GM10248 (cell line): ENCODE measurements at regions not wholly inside any gene's neighbourhood (a gene's known extent, or its start where the extent isn't known, plus 50 kb on each side); places are given as distances from the start of the nearest gene placed in this dataset.

Experiments
- CTCF ChIA-PET: fragments of 300-600 bp; sonication (Branson Sonifier 250); formaldehyde crosslinking; extraction: SDS; loops from one replicate; lab custom pipeline; 2021; ENCODE audit warnings: antibody characterized with exemption; lab: Yijun Ruan, JAX
- POLR2A ChIA-PET: fragments of 350-650 bp; sonication (Branson Sonifier 250); formaldehyde crosslinking; extraction: SDS; loops from one replicate; lab custom pipeline; 2020; ENCODE audit warnings: antibody characterized with exemption; lab: Yijun Ruan, JAX
- DNase-seq: peaks from one replicate; pipeline ENCODE4 v3.0.0; 2012; ENCODE audit errors: extremely low spot score
- CTCF ChIP-seq: IDR thresholded peaks from 2 replicates; pipeline ENCODE4 v1.5.1; 2012; ENCODE audit warnings: mild to moderate bottlenecking, low read depth; ENCODE audit errors: extremely low read depth, missing control alignments, control extremely low read depth

- CTCF ChIA-PET, result no interaction called here
- POLR2A ChIA-PET, result no interaction called here
- no peak for TF ChIP-seq CTCF
- no peak for DNase-seq
Measured at GRCh38 chr18:39935598-39935997, 2019.4 kb upstream of the PIK3C3 start.

DNA sequence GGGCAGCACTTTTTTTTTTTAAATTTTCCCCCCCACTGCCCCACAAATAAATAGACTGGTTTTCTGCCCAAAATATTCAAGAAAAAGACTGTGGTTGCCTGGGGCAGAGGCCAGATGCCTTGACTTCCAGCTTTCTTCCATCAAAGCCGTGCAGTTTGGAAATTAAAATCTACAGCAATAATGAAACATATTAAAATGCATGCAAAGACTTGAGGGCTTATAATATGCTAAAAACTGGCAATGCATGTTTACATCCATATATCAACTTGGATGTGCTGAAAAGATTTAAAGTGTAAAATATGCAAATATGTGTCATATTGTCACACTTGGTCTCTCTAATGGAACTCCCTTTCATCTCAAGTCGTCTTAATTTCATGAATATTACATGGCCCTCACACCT, 2036.2 kb upstream of the PIK3C3 start:
- no peak for DNase-seq
- TF ChIP-seq CTCF, result no peak
- ChIA-PET POLR2A (no interaction called here), CTCF (interaction anchor here (1.0 kb wide), 1 partner anchor 10 kb away, joined by 3 read pairs; no protein-coding TSS in a partner anchor)

DNA sequence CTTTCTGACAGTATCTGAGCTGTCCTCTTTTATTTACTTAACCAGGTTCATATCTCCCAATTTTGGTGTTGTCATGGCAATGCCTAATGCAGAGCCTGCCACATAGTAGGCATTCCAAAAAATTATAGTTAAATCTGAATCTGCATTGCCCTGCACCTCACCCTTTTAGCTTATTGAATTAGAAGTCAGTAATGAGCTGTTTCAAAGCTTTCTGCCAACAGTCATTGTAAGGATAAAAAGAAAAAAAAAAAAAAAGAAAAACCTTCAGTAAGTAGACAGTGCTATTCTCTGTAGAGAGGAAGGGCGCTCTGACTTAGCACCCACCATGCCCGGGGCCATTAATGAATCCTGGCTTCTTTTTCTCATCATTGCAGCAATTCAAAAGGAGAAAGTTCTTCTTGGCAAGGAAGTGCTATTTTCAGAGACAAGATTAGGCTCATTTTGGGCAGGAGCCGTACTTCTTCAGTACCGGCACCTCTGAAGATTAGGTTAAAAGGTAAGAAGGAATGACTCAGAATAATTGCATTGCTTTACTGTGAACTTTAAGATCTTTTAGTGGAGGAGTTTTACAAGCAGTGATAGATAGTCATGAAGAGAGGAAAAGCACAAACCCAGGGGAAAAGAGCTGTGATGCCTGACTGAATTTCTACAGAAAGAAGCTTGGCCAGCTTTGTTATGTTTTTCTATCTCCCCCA, 2041.2 kb upstream of the PIK3C3 start:
- DNase-seq, result no peak
- ChIA-PET POLR2A (no interaction called here), CTCF (no interaction called here)
- no peak for TF ChIP-seq CTCF

GRCh38 chr18:39911716-39912115, 2043.3 kb upstream of the PIK3C3 start:
- no peak for TF ChIP-seq CTCF
- no peak for DNase-seq
- POLR2A ChIA-PET, result no interaction called here
- CTCF ChIA-PET, result interaction anchor here (1.4 kb wide), 1 partner anchor 12 kb away, joined by 3 read pairs; no protein-coding TSS in a partner anchor

- POLR2A ChIA-PET, result no interaction called here
- CTCF ChIA-PET, result interaction anchor here (0.8 to 1.5 kb wide), 2 partner anchors 9 to 17 kb away, joined by 3 read pairs; no protein-coding TSS in a partner anchor
Measured at GRCh38 chr18:39909706-39910105, 2045.3 kb upstream of the PIK3C3 start.

GRCh38 chr18:39886136-39886535, 2068.9 kb upstream of the PIK3C3 start:
- TF ChIP-seq CTCF, result no peak
- ChIA-PET CTCF (interaction anchor here (0.9 to 1.3 kb wide), 3 partner anchors 10 to 18 kb away, joined by 3 read pairs; no protein-coding TSS in a partner anchor), POLR2A (no interaction called here)
- no peak for DNase-seq

More at GRCh38 chr18:39909706-39910105, 2045.3 kb upstream of the PIK3C3 start:
- TF ChIP-seq CTCF, result no peak
- DNase-seq, result no peak

GRCh38 chr18:39872651-39873050, 2082.4 kb upstream of the PIK3C3 start:
- CTCF ChIA-PET, result interaction anchor here (0.8 to 1.4 kb wide), 4 partner anchors 11 to 22 kb away, joined by 3 to 5 read pairs (median 4); no protein-coding TSS in a partner anchor
- no peak for DNase-seq
- TF ChIP-seq CTCF, result no peak
- POLR2A ChIA-PET, result no interaction called here
